Colonic mucosa (tissue), 4 donors: ENCODE measurements at regions not wholly inside any gene's neighbourhood (a gene's known extent, or its start where the extent isn't known, plus 50 kb on each side); places are given as distances from the start of the nearest gene placed in this dataset.

Experiments
- DNase-seq: peaks from one replicate; pipeline ENCODE4 v3.0.0-alpha.2; 2020
- H3K27ac ChIP-seq: fragments of 200-600 bp; one replicate; pipeline ENCODE4 v1.8.0; 2021
- H3K27me3 ChIP-seq: fragments of 200-600 bp; one replicate; pipeline ENCODE4 v1.8.0; 2021
- H3K36me3 ChIP-seq: fragments of 200-600 bp; one replicate; pipeline ENCODE4 v1.8.0; 2021
- H3K4me1 ChIP-seq: fragments of 200-600 bp; one replicate; pipeline ENCODE4 v1.8.0; 2021; ENCODE audit warnings: mild to moderate bottlenecking
- H3K4me3 ChIP-seq: fragments of 200-600 bp; one replicate; pipeline ENCODE4 v1.8.0; 2021
- H3K9ac ChIP-seq, 2 donors: one replicate each; pipeline ENCODE4 v1.7.0; 2013; ENCODE audit warnings: control low read depth in 2 of 2, low read depth in 2 of 2, low read length in 2 of 2
- H3K9me3 ChIP-seq: fragments of 200-600 bp; one replicate; pipeline ENCODE4 v1.8.0; 2021
- CTCF ChIP-seq: fragments of 200-600 bp; IDR thresholded peaks from one replicate; pipeline ENCODE4 v1.8.0; 2022; ENCODE audit warnings: antibody characterized with exemption, mild to moderate bottlenecking
- intact Hi-C: fragments of 100-400 bp; cut with DNase I; formaldehyde crosslinking; loops from one replicate; pipeline ENCODE4 v1.14.1; 2022
- donor health status: healthy.
- donor health status: DM: no; HTN: no; CAD: no.
- donor health status: DM: no; HTN: no; CAD: no.

GRCh38 chr7:32177232-32177631, 107.0 kb upstream of the PDE1C start:
- H3K36me3 ChIP-seq, result no peaks in the 10 kb centered on the region
- no peak overlapping the region for H3K9ac ChIP-seq
- no peak overlapping the region for H3K27ac ChIP-seq
- H3K27me3 ChIP-seq, result no peaks in the 10 kb centered on the region
- H3K4me1 ChIP-seq, result no peaks in the 10 kb centered on the region
- intact Hi-C loops, result no loop called here
- no peaks in the 10 kb centered on the region for H3K9me3 ChIP-seq
- no peak overlapping the region for H3K4me3 ChIP-seq
- TF ChIP-seq CTCF, result no peak
- DNase-seq, result no peak

- Histone ChIP-seq H3K36me3 (no peaks in the 10 kb centered on the region), H3K9me3 (no peaks in the 10 kb centered on the region), H3K4me1 (no peaks in the 10 kb centered on the region), H3K27ac (no peak overlapping the region), H3K27me3 (no peaks in the 10 kb centered on the region), H3K4me3 (no peak overlapping the region), H3K9ac (no peak overlapping the region)
- intact Hi-C loops, result no loop called here
- no peak for DNase-seq
- TF ChIP-seq CTCF, result no peak
These were observed 104.9 kb upstream of the PDE1C start for GRCh38 chr7:32175099-32175498.

GRCh38 chr7:32171248-32171647, 101.0 kb upstream of the PDE1C start:
- H3K27ac ChIP-seq, result no peak overlapping the region
- H3K36me3 ChIP-seq, result no peaks in the 10 kb centered on the region
- no peak overlapping the region for H3K9ac ChIP-seq
- TF ChIP-seq CTCF, result no peak
- intact Hi-C loops, result no loop called here
- no peak for DNase-seq
- no peak overlapping the region for H3K4me3 ChIP-seq
- no peaks in the 10 kb centered on the region for H3K27me3 ChIP-seq
- no peaks in the 10 kb centered on the region for H3K9me3 ChIP-seq
- H3K4me1 ChIP-seq, result no peaks in the 10 kb centered on the region

GRCh38 chr7:32170838-32171237, 100.6 kb upstream of the PDE1C start:
- Histone ChIP-seq H3K27ac (no peak overlapping the region), H3K9me3 (no peaks in the 10 kb centered on the region), H3K4me1 (no peaks in the 10 kb centered on the region), H3K27me3 (no peaks in the 10 kb centered on the region), H3K9ac (no peak overlapping the region), H3K4me3 (no peak overlapping the region), H3K36me3 (no peaks in the 10 kb centered on the region)
- no peak for DNase-seq
- TF ChIP-seq CTCF, result no peak
- intact Hi-C loops, result no loop called here

- no peak for DNase-seq
- Histone ChIP-seq H3K36me3 (no peaks in the 10 kb centered on the region), H3K27ac (no peak overlapping the region), H3K4me3 (no peak overlapping the region), H3K9ac (no peak overlapping the region), H3K4me1 (no peaks in the 10 kb centered on the region), H3K9me3 (no peaks in the 10 kb centered on the region), H3K27me3 (no peaks in the 10 kb centered on the region)
- intact Hi-C loops, result loop anchor here (10.0 kb wide), 2 partner anchors 384 to 424 kb away; no protein-coding TSS in a partner anchor
- TF ChIP-seq CTCF, result no peak
These were observed 99.0 kb upstream of the PDE1C start for GRCh38 chr7:32169228-32169627.

GRCh38 chr7:32167815-32168214, 97.6 kb upstream of the PDE1C start:
- no peak for TF ChIP-seq CTCF
- no peak overlapping the region for H3K9ac ChIP-seq
- no peak overlapping the region for H3K27ac ChIP-seq
- intact Hi-C loops, result loop anchor here (10.0 kb wide), 2 partner anchors 383 to 423 kb away; no protein-coding TSS in a partner anchor
- H3K27me3 ChIP-seq, result no peaks in the 10 kb centered on the region
- DNase-seq, result no peak
- H3K4me1 ChIP-seq, result no peaks in the 10 kb centered on the region
- H3K9me3 ChIP-seq, result no peaks in the 10 kb centered on the region
- no peak overlapping the region for H3K4me3 ChIP-seq
- no peaks in the 10 kb centered on the region for H3K36me3 ChIP-seq
